A204.1 (cell line): ENCODE measurements at regions not wholly inside any gene's neighbourhood (a gene's known extent, or its start where the extent isn't known, plus 50 kb on each side); places are given as distances from the start of the nearest gene placed in this dataset.
"Not testable (repeated sequence)": the region's sequence is repeated elsewhere in the genome, so short reads cannot be mapped to it uniquely, and the experiment has no call there.

Source experiments
- FAIRE-seq: peaks from 2 replicates; lab custom pipeline; 2012; peaks lifted over from hg19 to GRCh38; lab: Jason Lieb, UNC

- FAIRE-seq: no peak
Measured at GRCh38 chr6:112459758-112460304, 112.7 kb downstream of the RFPL4B start.

DNA sequence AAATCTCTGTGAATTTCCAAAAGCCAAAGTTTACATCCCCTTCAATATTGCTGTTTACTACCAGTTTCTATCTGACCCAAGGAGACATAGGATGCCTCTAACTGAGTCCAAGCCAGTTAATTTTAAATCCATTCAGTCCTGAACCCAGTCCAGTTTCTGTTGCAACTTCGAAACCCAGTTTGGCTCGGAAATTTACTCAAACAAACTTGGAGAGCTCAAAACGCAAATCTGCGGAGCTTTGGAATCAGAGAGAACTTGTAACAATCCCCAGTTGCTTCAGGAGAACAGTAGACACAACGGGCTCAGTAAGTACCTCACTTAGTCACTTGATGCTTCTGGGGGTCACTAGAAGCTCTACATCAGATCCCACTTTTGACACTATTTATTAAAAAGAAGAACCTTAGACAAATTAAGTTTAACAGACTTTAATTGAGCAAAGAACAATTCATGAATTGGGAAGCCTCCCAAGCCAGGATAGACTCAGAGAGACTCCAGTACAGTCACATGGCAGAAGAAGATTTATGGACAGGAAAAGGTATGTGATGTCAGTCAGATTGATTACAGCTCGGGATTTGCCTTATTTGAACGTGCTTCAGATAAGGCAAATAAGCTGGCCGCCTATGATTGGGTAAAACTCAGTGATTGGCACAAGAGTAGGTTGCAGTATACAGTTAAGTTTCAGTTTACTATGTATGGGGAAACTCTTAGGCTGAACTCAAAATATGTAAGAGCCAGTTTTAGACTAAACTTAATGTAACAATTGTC is 118.0 kb downstream of the RFPL4B start:
- FAIRE-seq: no peak

GRCh38 chr6:112466373-112467151 is 119.4 kb downstream of the RFPL4B start:
- FAIRE-seq: no peak

- no peak for FAIRE-seq
Measured at GRCh38 chr6:112468359-112468758, 121.2 kb downstream of the RFPL4B start.

DNA sequence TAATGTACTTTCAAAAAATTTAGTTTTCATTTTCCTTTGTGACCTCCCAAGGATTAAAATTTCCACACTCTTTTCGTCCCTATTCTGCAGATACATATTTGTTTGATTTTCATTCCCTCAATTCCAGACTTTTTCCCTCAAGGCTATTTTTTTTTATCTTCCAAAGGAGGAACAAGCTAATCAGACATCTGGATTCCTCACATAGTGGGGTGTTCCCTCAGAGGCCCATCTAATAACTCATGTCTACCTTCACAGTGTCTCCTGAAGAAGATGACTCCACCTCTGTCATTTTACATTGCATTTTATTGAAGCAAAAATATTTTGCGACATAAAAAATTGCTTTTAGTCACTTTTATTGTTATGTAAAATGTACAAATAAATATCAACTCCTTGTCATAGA is 122.2 kb downstream of the RFPL4B start:
- FAIRE-seq: no peak

GRCh38 chr6:112470376-112470775 is 123.2 kb downstream of the RFPL4B start:
- no peak for FAIRE-seq

GRCh38 chr6:112470950-112471349 is 123.8 kb downstream of the RFPL4B start:
- no peak for FAIRE-seq

DNA sequence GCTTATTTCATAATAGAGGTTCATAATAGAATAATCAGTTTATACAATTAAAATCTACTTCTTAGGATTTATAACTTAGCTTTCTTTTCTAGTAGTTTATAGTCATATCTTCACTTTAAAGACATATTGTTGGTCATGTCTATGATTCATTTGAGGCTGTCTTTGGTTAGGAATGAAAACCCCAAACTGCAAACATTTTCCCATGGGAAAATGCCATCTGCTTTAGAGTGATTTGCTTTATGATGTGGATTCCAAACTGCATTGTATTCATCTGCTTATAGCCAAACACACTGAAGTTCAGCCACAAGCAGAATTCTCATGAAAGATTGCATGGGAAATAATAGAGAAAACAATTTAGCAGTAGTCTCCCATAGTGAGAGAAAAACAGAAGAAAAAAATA is 128.0 kb downstream of the RFPL4B start:
- FAIRE-seq: no peak

DNA sequence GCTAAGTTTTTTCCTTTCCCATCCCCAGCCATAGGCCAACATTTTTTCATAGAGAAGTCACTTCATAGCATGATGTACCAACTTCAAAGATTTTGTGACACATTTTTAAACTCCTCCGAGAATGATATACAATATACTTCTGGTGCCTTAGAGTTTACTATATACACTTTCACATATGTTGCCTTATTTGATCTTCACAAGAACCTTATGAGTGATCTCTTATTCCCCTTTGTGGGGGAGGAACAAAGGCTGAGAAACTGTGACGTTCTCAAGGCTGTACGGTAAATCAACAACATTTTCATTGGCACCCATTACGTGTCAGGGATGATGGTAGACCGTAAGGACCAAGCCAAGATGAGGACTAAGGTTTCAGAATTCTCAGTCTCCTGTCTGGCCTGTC is 130.0 kb downstream of the RFPL4B start:
- FAIRE-seq: no peak

DNA sequence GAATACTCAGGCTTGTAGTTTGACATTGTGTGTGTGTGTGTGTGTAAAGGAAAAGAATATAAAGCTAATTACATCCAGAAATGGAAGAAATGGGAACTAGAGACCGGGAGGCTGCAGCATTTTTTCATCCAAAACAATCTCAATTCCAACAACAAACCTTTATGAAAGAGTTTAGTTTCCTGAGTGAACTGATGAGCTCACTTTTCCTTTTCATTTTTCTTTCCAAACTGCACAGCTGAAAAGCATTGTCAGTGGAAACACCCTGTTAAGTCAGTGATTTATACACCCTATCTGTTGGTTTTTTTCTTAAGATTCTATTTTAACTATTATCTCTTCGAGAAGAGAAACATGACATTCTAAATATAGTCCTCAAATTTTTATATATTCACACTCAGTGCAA is 130.9 kb downstream of the RFPL4B start:
- no peak for FAIRE-seq

DNA sequence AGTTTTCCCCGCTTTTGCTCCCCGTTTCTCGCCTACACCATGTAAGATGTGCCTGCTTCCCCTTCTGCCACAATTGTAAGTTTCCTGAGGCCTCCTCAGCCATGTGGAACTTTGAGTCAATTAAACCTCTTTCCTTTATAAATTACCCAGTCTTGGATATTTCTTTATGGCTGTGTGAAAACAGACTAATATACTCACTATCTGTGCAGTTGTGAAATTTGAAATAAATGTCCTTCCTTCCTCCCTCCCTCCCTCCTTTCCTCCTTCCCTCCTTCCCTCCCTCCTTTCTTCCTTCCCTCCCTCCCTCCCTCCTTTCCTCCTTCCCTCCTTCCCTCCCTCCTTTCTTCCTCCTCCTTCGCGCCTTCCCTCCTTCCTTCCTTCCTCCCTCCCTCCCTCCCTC is 132.8 kb downstream of the RFPL4B start:
- not testable (repeated sequence) for FAIRE-seq

DNA sequence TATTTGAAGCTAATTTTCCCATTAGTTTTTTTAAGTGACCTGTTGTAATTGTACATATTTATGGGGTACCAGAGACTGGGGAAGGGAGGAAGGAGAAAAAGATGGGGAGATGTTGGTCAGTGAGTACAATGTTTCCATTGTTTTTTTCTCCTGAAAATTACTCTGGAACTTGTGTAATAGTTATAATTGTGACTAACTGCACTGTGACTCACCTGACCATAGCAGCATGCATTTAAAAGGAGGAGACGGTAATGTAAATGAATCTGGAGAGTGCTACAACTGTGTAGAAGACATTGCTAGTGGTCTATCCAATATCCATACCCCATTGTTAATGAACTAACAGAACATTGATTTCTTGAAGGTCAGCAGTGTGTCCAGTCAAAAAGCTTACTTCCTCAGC is 133.4 kb downstream of the RFPL4B start:
- FAIRE-seq: no peak

DNA sequence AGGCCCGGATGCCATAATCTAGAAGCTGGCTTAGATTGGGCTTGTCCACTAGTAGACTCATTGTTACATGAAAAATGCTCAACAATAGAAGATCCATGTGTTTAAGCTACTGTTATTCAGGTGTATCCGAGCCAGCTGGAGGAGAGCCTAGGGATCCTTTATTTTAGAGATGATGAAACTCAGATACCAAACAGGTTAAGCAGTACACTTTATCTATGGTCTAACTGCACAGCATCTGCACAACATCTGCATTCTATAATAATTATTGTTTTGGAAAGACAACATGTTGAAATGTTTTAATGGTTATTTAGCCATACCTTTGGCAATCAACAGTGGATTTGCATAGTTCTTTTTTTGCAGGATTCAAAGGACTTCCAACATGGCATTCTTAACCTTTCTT is 134.1 kb downstream of the RFPL4B start:
- no peak for FAIRE-seq

DNA sequence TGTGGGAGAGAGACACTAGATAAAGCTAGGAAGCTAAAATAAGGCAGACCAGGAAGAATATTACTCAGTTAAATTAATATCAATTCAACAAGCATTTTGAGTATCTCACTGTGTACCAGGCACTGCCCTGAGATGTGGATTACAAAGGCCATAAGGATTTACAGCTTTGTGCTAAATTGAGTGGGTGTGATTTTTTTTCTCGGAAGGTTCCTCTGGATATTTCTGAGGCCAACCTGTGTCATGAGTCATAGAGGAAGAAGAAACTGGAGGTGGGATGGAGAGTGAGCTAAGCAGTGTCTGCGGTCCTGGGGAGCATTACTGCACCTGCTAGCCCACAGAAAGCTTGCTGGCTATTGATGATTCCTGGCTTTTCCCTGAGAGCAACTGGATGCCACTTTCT is 135.2 kb downstream of the RFPL4B start:
- no peak for FAIRE-seq

DNA sequence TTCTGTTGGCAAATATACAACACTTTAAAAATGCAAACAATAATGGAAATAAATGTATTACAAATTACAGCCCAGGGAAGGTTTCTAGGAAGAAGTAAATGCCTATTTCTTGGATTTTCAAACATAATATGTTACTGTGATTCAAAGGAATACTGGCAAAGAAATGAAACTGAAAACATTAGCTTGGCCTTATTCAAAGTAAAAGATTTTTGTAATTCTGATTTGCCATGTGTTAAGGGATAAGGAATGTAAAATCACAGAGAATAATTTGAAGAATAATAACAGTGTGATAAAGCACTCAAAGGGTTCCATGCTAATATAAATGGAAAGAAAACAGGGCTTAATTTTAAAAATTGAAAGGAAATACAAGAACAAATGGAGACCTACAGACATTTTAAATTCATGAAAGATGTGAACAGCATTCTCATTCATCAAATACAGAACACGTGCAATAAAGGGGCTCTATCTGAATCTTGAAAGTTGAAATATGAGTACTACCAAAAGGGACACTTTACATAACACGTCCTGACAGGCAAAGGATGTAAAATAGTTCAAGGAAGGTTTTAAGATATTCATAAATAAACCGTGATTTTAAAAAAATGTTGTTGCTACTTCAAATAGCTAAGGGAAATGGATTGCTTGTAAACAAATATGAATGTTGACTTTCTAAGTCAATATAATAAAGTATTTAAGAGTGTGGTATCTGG is 138.1 kb downstream of the RFPL4B start:
- no peak for FAIRE-seq

GRCh38 chr6:112485827-112486212 is 138.7 kb downstream of the RFPL4B start:
- no peak for FAIRE-seq

- no peak for FAIRE-seq
Measured at GRCh38 chr6:112486454-112486853, 139.3 kb downstream of the RFPL4B start.

DNA sequence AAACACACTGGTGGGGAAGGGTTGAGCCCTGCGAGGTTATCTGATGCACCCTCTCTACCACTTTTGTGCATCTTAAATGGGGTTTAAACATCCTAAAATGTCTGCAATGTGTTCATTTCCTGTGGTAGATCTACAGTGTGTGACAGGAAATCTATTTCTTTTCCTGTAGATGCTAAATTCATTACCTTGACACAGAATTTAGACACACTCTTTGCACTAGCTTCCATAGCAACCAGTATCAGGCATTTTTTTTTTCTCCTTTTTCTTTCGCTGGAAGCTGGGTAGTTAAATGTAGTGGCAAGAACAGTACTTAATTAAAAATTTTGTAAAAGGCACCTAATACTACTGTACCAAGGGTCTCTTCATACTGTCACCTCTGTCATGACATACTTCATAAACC is 141.1 kb downstream of the RFPL4B start:
- FAIRE-seq: no peak

DNA sequence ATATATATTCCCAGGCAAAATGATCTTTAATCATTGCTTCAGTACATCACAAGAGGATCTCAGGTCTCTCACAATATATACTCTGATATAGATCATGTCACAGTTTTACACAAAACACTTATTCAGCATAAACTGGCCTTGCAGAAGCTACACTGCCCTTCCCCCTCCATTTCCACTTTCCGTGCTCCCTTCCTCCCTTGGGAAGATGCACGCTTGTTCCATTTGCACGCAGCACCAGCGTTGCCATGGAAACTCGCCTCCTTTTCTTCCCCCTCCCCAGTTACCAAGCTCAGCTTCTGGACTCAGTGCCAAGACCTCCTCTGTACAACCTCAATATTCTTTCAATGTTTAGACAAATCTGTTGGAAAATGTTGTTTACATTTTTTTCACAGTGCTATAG is 154.6 kb downstream of the RFPL4B start:
- FAIRE-seq: no peak

DNA sequence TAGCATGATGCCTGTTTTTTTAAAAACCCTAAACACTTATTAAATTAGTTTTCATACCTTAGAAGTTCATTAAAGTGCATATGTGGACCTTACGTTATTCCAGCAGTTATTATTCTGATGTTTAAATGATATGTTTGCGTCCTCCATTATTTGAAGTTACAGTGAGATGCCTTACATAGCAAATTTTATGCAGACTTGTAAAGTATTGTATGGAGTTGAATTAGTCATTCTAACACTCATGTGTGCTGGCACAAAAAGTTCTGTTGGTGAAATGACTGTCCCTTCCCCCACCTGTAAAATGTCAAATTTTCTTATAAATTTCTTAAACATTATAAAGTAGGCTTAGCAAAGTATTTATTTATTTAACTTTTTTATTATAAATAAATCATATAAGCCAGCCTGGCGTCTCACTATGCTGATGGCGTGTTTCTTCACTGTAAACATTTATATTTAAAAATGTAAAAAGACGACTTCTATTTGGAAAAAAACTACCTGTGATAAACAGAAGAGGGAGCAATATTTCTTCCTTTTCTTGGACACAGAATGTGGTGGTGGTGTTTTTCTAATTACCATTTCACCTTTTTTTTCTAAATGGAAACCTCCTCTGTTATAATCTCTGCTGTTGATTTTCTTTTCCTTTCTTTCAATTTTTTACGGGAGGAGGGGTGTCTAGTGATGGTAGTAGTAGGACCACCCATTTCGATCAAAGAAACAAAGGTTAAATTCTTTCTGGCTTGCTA is 155.4 kb downstream of the RFPL4B start:
- no peak for FAIRE-seq

- FAIRE-seq: no peak
Measured at GRCh38 chr6:112503091-112503596, 156.0 kb downstream of the RFPL4B start.

GRCh38 chr6:112504621-112505020 is 157.5 kb downstream of the RFPL4B start:
- no peak for FAIRE-seq
